GM12872 (cell line): ENCODE measurements at regions not wholly inside any gene's neighbourhood (a gene's known extent, or its start where the extent isn't known, plus 50 kb on each side); places are given as distances from the start of the nearest gene placed in this dataset.

Experiments used
- TF ChIP-seq, protein P1 (sequence below): IDR thresholded peaks from 3 replicates; pipeline ENCODE4 v1.5.1; 2011; ENCODE audit warnings: low read depth, mild to moderate bottlenecking, low read length, moderate library complexity; ENCODE audit not compliant: insufficient read depth

DNA sequence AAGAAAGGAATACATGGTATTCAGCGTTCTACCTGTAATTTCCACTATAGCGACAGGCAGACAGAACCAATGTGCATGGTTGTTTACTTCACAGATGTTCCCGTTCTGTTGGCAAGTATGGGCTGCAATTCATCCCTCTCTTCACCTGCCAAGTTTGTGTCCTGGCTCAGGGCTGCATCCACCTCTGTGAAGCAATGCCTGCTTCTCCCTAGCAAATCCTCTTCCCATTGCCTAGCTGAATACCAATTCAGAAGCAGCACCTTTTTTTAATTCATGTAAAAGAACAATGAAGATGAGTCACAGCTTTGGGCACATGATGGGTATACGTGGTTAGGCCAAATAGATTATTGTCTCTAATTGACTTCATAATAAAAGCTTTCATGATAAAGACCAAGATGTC is 54.7 kb upstream of the LRATD1 start:
- TF ChIP-seq, protein P1, sequence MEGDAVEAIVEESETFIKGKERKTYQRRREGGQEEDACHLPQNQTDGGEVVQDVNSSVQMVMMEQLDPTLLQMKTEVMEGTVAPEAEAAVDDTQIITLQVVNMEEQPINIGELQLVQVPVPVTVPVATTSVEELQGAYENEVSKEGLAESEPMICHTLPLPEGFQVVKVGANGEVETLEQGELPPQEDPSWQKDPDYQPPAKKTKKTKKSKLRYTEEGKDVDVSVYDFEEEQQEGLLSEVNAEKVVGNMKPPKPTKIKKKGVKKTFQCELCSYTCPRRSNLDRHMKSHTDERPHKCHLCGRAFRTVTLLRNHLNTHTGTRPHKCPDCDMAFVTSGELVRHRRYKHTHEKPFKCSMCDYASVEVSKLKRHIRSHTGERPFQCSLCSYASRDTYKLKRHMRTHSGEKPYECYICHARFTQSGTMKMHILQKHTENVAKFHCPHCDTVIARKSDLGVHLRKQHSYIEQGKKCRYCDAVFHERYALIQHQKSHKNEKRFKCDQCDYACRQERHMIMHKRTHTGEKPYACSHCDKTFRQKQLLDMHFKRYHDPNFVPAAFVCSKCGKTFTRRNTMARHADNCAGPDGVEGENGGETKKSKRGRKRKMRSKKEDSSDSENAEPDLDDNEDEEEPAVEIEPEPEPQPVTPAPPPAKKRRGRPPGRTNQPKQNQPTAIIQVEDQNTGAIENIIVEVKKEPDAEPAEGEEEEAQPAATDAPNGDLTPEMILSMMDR: no peak
